ENCODE measurements at regions not wholly inside any gene's neighbourhood (a gene's known extent, or its start where the extent isn't known, plus 50 kb on each side); places are given as distances from the start of the nearest gene placed in this dataset.
"Not testable (repeated sequence)": the region's sequence is repeated elsewhere in the genome, so short reads cannot be mapped to it uniquely, and the experiment has no call there.

DNA sequence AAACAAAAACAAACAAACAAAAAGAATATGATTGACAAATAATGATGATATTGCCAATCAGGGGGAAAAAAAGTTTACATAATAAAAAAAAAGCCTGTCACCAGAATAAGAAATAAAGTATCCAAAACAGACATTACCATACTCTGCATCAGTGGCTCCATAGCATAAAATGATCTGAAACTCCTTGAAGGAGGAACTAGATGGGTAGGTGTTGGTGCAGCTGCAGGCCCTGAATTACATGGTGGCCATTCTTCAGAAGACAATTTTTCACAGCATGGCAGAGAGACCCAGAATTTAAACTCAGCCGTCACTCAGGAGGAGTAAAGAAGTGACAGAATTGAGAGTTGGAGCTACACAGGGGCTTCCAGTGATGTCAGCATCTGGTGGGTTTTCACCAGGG, 60.2 kb downstream of the GLUL start:
- no peak for DNase-seq (ENCODE audit: low spot score)

DNA sequence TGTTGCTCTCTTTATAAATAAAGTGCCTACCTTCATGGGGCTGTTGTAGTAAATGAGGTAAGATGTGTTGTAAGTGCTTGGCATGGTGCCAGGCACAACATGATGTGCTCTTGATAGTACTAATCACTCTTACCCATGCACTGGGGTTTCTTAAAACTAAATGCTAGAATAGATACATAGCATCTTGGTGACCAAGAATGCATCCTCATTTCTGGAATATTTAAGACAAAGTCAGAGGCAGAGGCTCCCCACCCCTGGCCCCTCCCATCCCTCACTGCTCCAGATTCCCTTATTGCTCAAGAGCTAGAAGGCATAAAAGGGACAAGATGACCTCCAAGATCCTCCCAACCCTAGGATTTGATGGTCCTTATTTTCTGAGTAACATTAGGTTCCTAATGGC, 61.3 kb downstream of the GLUL start:
- DNase-seq (ENCODE audit: low spot score) = no peak

DNA sequence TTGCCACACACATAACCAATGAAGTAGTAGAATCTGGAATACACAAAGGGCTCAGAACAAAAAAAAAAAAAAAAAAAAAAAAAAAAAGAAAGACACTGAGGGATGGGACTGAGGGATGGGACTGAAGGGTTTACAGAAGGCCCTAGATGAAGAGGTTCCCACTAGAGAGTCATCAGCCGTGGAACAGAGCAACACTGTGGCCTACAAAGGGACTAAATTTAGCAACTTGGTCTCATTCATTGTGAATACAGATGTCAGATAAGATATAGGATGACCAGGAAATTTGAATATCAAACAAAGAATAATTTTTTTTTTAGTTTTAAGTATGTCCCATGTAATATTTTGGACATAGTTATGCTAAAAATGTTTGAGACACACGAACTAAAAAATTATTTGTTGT, 62.1 kb downstream of the GLUL start:
- DNase-seq (ENCODE audit: low spot score) = no peak

DNA sequence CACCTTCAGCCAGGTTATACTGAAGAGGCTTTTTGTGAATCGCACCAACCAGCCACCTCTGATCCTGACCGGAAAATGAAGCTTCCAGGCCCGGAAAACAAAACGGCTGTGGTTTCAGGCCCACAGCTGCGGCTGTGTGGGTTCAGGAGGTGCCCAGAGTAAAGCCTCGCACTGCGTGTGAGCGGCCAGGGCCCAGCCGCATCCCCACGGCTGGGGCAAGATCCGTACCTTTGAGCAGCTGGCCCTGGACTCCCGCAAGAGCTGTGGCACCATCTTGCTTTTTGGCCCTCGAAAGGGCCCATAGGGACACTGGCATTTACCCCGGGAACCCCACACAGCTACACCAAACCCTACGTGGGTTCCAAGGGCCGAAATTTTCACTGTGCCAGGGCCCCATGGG, 63.0 kb downstream of the GLUL start:
- no peak for DNase-seq (ENCODE audit: low spot score)

DNA sequence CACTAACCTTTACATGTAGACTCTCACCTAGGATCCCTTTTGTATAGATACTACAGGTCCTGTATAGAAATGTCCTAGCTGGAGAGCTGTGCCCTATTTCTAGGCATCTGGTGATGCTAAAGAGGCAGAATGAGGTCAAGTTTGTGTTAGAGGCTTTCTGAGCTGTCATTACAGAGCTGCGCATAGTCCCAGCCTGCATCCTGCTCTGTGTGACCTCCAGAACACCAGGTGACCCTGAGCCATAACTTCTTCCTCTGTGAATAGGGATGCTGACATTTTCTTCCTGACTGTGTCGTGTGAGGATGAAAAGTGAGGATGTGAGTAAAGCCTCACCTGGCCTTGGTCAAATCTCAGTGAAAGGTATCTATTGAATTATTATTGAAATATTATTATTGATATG, 66.3 kb downstream of the GLUL start:
- DNase-seq (ENCODE audit: low spot score) = no peak

DNA sequence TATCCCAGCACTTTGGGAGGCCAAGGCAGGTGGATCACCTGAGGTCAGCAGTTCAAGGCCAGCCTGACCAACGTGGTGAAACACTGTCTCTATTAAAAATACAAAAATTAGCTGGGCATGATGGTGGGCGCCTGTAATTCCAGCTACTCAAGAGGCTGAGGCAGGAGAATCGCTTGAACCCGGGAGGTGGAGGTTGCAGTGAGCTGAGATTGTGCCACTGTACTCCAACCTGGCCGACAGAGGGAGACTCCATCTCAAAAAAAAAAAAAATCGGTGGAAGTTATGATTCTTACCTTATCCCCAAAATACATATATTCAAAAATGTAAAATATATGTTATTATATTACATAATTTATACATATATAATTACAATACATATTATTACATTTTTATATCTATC, 70.1 kb downstream of the GLUL start:
- DNase-seq (ENCODE audit: low spot score) = not testable (repeated sequence)

DNA sequence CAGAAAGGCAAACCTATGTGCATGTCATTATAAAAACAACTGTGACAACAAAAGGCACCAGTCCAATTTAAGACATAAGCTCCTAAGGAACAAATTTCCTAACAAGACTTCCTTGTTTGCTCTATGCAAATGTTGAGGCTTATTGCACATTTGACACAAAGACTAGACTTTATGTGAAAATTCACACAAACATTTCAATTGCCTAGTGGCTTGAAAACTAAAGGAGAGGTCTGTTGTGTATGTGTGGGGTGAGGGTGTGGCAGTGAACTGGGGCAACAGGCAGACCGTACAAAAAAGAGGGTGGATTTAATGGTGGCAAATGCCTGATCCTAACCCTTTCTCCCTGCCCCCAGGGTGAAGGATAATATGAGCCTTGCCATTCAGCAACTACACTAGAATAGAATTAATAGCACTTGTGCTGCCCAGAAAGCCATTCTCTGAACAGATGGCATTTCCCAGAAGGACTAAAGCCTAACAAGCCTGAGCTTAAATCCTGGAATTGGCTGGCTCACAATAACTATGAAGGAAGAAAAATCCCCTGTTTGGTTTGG, 73.9 kb downstream of the GLUL start:
- no peak for DNase-seq (ENCODE audit: low spot score)

DNA sequence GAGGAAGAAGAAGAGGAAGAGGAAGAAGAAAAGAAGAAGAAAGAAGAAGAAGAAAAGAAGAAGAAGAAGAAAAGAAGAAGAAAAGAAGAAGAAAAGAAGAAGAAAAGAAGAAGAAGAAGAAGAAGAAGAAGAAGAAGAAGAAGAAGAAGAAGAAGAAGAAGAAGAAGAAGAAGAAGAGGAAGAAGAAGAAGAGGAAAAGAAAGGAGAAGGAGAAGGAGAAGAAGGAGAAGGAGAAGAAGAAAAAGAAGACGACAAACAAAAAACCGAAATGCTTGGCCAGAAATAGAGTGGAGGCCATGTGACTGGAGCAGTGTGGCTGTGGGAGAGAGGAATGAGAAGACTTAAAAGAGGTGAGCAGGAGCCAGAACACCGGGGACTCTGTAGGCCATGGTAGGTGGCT, 75.1 kb downstream of the GLUL start:
- not testable (repeated sequence) for DNase-seq (ENCODE audit: low spot score)

DNA sequence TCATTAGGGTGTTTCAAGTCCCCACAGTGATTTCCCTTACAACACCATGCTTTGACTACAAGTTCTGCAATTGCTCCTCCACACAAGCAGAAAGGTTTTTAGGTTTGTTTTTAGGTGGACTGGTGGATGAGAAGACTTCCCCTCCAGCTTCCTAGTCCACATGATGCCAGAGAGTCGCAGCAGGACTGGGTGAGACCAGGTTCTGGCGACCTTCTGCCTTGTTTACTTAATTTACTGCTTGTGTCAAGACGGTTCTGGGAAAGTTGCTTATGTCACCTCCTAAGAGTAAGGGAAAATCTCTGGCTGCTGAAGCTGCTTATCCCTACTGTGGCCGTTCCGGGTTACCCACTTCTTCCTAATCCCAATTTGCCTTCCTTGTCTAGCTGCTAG, 76.4 kb downstream of the GLUL start:
- no peak for DNase-seq (ENCODE audit: low spot score)

DNA sequence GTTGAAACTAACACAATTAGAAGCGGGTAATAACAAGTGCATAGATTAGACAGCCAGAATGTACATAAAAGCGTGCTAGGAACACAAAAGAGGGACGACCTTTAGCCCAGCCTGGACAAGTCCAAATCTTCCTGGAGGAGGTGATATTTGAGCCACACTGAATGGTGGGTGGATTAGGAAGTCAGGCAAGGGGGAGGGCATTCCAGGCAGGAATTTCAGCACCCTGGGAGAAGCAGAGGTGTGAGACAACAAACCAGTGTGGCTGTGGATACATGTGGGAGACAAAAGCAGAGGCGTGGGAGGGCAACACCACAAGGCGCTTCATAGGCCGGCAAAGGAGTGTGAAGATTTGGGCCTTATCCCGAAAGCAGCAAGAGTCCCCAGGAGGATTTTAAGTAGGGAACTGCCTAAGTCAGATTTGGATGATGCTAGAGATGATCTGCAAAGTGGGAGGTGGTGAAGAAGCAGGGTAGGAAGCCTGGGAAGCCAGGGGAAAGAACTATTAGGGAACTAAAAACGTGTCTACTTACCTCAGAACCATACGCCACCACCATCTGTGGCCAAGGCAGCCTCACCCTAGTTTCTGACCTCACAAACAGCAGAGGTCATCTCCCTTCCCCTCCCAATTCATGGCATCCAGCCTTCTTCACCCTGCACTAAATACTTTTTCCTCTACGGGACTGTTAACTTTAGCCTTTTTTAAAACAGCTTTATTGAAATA, 81.8 kb downstream of the GLUL start:
- no peak for DNase-seq (ENCODE audit: low spot score)

DNA sequence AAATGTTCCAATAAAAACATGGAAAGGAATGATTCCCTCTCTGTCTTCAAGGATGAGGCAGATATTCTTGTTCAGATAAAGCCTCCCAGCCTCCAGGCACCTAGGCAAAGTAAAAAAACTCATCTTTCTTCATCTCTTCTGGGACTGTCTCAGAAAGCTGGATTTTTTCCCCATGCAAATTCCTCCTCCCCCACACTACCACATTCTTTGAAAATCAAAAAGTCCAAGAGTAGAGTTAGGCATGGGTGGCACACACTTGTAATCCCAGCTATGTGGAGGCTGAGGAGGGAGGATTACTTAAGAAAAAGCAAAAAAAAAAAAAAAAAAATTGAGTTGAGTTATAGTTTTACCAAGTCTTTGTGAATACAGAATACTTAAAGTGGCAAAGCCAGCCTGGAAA, 82.8 kb downstream of the GLUL start:
- DNase-seq (ENCODE audit: low spot score) = no peak

DNA sequence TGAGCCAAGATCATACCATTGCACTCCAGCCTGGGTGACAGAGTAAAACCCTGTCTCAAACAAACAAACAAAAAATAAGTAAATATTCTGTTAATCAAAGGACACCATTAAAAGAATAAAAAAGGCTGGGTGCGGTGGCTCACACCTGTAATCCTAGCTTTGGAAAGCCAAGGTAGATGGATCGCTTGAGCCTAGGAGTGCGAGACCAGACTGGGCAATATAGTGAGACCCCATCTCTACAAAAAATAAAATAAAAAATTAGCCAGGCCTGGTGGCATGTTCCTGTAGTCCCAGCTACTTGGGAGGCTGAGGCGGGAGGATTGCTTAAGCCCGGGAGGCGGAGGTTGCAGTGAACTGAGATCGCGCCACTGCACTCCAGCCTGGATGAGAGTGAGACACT, 84.1 kb downstream of the GLUL start:
- not testable (repeated sequence) for DNase-seq (ENCODE audit: low spot score)

DNA sequence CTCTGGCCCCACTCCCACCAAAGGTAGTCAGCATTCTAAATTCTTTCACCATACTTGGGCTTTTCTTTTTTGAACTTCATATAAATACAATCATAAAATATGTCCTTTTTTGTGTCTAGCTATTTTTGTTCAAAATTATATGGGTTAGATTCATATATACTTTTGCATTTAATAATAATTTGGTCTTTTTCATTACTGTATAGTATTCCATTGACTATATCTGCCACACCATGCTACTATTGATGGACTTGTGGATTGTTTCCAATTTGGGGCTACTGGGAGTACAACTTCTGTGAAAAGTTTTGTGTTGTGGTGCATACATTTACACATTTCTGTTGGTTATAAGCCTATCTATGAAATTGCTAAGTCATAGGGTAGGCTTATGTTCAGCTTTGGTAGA, 85.7 kb downstream of the GLUL start:
- DNase-seq (ENCODE audit: low spot score) = no peak

DNA sequence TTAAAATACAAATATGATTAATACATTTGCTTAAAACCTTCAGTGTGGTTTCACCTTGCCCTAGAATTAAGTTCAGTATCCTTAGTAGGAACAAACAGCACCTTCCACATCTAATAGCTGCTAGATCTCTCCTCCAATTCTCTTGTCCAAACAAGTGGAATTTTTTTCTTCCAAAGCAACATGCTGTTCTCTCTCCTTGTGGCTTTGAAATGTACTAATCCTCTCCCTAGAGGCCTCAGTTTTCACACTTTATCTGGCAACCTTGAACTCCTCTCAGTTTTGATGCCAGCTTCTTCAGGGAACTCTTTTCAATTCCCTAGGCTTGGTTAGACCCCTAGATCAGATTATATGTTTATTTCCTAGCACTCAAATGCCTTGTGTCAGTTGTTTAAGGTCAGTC, 87.0 kb downstream of the GLUL start:
- DNase-seq (ENCODE audit: low spot score) = no peak

DNA sequence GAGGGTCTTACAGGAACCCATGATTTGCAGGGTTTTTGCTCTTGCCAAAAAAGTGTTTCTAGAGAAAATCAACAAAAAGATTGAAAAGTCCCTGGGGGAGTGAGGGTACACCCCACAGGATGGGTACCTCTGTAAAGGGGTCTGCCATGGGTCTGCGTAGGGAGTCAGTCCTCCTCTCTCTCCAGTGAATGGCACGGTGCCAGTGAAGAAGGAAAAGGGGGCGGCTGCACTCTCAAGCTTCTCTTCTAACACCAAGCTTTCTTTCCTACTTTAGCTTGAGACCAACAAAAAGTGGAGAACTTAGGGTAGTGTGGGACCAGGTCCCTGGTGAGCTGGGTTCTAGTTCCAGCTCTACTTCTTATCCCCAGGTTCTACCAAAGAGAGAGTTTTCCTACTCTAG, 87.4 kb downstream of the GLUL start:
- DNase-seq (ENCODE audit: low spot score) = no peak

DNA sequence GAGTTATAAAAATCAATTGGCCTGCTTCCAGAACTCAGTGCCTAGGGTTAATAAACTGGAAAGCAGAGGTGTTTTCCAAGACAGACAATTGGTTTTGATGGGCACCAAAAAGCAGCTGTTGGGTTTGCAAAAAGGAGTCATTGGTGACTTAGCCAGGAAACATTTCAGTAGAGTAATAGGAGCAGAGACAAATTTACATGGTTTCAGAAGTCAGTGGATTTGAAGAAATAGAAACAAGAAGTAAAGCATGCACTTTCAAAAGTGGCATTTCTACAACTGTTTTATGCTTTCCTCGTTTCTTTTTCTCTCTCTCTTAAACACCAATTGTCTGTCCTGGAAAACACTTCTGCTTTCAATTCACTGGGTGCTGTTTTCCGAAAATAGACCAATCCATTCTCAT, 87.8 kb downstream of the GLUL start:
- no peak for DNase-seq (ENCODE audit: low spot score)

DNA sequence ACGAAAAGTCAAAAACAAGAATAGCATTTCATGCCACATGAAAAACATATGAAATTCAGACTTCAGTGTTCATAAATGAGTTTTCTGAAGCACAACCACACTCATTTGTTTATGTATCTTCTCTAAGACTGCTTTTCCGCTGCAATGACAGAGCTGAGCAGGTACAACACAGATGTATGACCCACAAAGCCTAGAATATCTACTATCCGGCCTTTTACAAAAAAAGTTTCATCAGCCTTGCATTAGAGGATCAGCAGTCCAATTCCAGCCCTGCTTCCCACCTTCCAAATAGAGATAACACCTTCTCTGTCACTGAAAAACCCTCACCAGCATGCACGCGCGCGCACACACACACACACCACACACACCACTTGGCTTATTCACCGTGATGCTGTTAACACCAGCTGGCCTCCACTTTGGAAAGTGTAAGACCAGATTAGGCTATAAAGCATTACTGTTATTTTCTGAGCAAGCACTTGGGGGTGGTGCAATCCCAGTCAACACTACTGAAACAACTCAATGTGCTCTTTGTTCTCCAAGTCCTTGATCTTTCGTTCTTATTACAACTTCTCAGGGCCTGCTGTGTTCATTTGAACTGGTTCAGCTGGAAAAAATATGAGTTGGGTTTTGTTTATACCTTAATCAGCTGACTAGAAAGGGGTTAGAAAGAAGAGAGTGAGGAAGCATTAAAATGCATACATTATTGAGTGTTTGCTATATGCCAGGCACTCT, 90.0 kb downstream of the GLUL start:
- no peak for DNase-seq (ENCODE audit: low spot score)

DNA sequence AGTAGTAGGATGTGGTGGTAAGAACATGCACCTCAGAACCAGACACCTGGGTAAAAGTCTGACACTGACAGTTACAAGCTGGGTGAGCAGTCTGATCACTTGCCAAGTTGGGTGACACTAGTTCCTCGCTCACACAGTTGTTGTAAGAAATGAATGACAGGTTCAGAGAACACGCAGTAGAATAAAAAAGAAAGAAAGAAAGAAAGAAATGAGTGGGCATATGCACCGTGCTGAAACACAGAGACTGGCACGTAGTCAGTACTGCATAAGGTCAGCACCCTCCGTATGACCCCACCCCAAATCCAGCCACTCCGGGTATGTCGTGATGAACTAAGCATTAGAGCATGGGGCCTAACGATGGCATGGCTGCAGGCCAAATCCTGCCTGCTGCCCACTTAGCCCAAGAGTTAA, 90.6 kb downstream of the GLUL start:
- no peak for DNase-seq (ENCODE audit: low spot score)

DNA sequence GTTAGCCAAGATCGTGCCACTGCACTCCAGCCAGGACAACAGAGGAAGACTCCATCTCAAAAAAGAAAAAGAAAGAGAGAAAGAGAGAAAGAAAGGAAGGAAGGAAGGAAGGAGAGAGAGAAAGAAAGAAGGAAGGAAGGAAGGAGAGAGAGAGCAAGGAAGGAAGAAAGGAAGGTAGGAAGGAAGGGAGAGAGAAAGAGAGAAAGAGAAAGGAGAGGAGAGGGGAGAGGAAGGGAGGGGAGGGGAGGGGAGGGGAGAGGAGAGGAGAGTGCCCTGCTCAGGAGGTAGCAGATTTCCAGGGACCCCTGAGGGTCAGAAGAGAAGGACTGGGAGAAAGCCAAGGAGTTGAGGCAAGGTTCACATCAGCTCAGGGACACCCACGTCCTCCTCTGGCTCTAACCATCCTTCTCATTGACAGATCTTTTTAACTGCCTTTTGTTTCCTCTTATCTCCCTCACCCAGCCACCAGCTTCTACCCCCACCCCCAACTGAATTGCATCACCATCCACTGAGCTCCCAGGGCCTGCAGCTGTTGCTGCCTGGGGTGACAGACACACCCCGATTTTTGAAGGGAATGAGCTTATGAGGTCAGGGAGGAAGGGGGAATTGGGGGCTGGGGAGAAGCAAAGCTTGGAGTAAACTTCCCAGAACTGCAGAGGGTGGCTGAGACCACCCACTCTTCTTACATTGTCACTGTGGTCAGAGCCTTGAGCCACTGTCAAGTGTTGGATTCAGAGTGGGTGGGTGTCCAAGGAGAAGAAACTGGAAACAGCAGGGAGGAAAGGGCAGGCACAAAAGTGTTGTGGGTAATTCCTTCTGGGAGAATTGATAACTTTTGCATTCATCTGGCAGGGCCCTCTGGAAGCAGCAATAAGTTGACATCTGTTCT, 91.6 kb downstream of the GLUL start:
- DNase-seq (ENCODE audit: low spot score) = no peak

DNA sequence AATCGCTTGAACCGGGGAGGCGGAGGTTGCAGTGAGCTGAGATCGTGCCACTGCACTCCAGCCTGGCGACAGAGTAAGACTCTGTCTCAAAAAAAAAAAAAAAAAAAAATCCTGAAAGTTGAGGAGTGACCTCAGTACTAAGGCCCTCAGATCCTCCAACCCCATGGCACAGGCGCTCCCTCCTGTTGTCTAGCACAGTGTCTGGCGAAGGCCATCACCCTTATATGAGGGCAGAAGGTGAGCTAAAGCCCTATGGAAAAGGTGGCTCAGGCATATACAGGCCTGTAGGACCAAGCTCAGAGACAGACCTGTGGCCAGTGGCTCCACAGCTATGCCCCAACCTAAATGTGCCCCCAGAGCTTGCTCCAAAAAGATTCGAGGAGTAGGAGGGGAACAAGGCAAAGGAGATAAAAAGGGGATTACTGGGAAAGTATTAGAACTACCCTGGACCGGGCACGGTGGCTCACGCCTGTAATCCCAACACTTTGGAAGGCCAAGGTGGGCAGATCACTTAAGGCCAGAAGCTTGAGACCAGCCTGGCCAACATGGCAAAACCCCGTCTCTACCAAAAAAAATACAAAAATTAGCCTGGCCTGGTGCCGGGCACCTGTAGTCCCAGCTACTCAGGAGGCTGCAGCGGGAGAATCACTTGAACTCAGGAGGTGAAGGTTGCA, 92.4 kb downstream of the GLUL start:
- DNase-seq (ENCODE audit: low spot score) = not testable (repeated sequence)

DNA sequence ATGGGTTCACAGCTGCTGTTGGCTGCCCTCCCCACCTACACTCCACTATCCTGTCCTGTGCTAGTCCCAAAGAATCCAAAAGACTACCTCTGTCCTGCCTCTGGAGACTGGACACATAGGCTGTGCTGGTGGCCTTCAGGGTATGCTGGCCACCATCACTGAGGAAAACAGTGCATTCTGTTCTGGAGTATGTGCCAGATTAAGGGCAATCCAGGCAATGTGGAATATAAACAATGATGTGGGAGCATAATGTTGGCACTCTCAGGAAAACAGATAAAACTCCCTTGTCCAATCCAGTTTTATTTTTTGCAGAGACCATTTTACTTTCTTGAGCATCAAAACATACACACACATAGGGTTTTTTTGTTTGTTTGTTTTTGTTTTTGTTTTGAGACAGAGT, 94.3 kb downstream of the GLUL start:
- no peak for DNase-seq (ENCODE audit: low spot score)

DNA sequence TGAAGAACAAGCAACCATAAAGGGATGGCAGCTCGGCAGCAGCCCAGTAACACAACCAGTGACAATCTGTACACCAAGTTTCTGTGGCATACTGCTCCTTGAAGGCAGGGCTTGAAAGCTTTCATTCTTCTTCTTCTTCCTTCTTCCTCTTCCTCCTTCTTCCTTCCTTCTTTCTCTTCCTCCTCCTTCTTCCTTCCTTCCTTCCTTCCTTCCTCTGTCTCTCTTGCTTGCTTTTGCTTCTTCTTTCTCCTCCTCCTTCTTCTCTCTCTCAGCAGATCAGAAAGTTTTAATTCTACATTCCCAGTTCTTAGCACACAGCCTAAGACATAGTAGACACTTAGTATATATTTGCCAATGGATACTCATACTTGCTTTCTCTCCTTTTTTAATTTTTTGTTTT, 95.9 kb downstream of the GLUL start:
- no peak for DNase-seq (ENCODE audit: low spot score)

All from kidney capillary endothelial cell (primary cell).